Fibroblast of mammary gland (primary cell): ENCODE measurements at regions not wholly inside any gene's neighbourhood (a gene's known extent, or its start where the extent isn't known, plus 50 kb on each side); places are given as distances from the start of the nearest gene placed in this dataset.
"Not testable (repeated sequence)": the region's sequence is repeated elsewhere in the genome, so short reads cannot be mapped to it uniquely, and the experiment has no call there.

ENCODE experiments used
- DNase-seq: peaks from one replicate; pipeline ENCODE4 v3.0.0-alpha.2; 2010; ENCODE audit warnings: low read depth
- H3K4me3 ChIP-seq: 2 replicates; pipeline ENCODE4 v1.5.1; 2011; ENCODE audit warnings: low read depth, mild to moderate bottlenecking, low read length, moderate library complexity; ENCODE audit not compliant: control insufficient read depth
- CTCF ChIP-seq: conservative IDR thresholded peaks from 2 replicates; pipeline ENCODE4 v1.5.1; 2011; ENCODE audit warnings: low read depth, low read length, inconsistent platforms; ENCODE audit not compliant: control insufficient read depth, insufficient read depth

GRCh38 chr5:158233735-158234322, 374.9 kb upstream of the CLINT1 start:
- no peak for DNase-seq
- TF ChIP-seq CTCF = no peak
- H3K4me3 ChIP-seq = no peak overlapping the region

DNA sequence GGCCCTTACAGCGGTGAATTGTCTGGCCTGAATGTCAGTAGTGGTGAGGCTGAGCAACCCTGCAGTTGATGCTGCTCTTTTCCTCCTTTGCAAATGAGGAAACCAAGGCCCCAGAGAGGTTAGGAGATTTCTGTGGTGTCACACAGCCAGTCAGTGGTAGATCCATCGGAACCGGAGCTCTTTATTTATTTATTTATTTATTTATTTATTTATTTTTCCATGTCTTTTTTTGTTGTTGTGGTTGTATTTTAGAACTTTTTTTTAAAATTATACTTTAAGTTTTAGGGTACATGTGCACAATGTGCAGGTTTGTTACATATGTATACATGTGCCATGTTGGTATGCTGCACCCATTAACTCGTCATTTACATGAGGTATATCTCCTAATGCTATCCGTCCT, 368.4 kb upstream of the CLINT1 start:
- H3K4me3 ChIP-seq, DNase-seq: not testable (repeated sequence)

- H3K4me3 ChIP-seq = no peak overlapping the region
- TF ChIP-seq CTCF = no peak
- no peak for DNase-seq
These were observed 367.6 kb upstream of the CLINT1 start for GRCh38 chr5:158226496-158226895.

GRCh38 chr5:158224253-158224652, 365.3 kb upstream of the CLINT1 start:
- no peak for DNase-seq
- no peak overlapping the region for H3K4me3 ChIP-seq
- TF ChIP-seq CTCF = no peak

GRCh38 chr5:158223054-158223600, 364.2 kb upstream of the CLINT1 start:
- no peak overlapping the region for H3K4me3 ChIP-seq
- TF ChIP-seq CTCF = no peak
- DNase-seq = no peak

DNA sequence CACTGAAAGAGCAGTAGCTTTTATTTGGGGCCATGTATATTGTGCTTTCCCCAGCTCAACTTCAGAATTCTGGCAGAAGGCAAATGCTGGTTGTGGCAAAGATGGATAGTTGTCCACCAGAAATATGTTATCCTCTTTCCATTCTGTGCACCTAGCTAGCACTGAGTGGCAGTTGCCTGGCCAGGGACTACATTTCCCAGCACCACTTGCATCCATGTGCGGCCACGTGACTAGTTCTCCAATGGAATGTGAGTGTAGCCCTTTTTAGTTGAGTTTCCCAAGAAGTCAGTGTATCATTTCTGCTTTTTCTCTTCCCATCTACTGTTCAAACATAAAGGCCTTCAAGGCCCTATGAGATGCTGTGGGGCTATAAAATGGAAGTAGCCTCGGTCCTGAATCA, 354.0 kb upstream of the CLINT1 start:
- DNase-seq = no peak
- no peak for TF ChIP-seq CTCF
- no peak overlapping the region for H3K4me3 ChIP-seq

DNA sequence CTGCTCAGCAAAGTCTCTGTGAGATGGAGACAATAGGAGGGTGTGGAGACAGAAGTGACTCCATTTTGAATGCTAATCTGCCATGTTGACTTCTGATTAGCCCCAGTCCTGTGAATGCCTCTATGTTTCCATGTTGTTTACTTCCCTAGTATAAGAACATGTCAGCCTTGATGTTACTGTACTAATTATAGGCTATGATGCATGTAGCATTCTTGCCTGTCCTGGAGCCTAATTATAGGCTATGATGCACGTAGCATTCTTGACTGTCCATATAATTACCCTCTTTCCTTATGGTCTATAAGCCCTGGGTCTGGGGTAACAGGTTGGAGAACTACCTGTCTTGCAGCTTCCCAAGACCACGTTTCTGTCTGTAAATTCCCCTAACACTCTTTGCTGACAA, 353.3 kb upstream of the CLINT1 start:
- DNase-seq = no peak
- TF ChIP-seq CTCF = no peak
- no peak overlapping the region for H3K4me3 ChIP-seq
